Thymus (tissue), 11 donors: ENCODE measurements at regions not wholly inside any gene's neighbourhood (a gene's known extent, or its start where the extent isn't known, plus 50 kb on each side); places are given as distances from the start of the nearest gene placed in this dataset.
"Not testable (repeated sequence)": the region's sequence is repeated elsewhere in the genome, so short reads cannot be mapped to it uniquely, and the experiment has no call there.

ENCODE experiments used
- DNase-seq, 9 donors: peaks; one replicate each; pipeline ENCODE4 v3.0.0-alpha.2; 2013; ENCODE audit warnings: low spot score in 9 of 9, low read depth in 6 of 9, missing footprints in 1 of 9
- H3K27ac ChIP-seq, 2 donors: one replicate each; pipeline ENCODE4 v1.5.1; 2013; ENCODE audit warnings: control low read depth in 1 of 2, low read depth in 1 of 2, low read length in 1 of 2, mild to moderate bottlenecking in 1 of 2, moderate library complexity in 1 of 2
- H3K27me3 ChIP-seq, 2 donors: one replicate each; pipeline ENCODE4 v1.5.1; 2013; ENCODE audit warnings: low read length in 1 of 2; ENCODE audit not compliant: control insufficient read depth in 2 of 2, insufficient read depth in 1 of 2
- H3K36me3 ChIP-seq, 2 donors: one replicate each; pipeline ENCODE4 v1.5.1; 2013; ENCODE audit warnings: low read length in 1 of 2, mild to moderate bottlenecking in 1 of 2, moderate library complexity in 1 of 2; ENCODE audit not compliant: control insufficient read depth in 2 of 2, insufficient read depth in 2 of 2
- H3K4me1 ChIP-seq, 2 donors: one replicate each; pipeline ENCODE4 v1.5.1; 2013; ENCODE audit warnings: low read length in 2 of 2; ENCODE audit not compliant: control insufficient read depth in 2 of 2, insufficient read depth in 2 of 2
- H3K4me3 ChIP-seq, 2 donors: one replicate each; pipeline ENCODE4 v1.5.1; 2013; ENCODE audit warnings: low read length in 2 of 2, control low read depth in 1 of 2, mild to moderate bottlenecking in 1 of 2
- H3K9me3 ChIP-seq, 2 donors: one replicate each; pipeline ENCODE4 v1.5.1; 2013; ENCODE audit warnings: low read length in 1 of 2, mild to moderate bottlenecking in 1 of 2; ENCODE audit not compliant: control insufficient read depth in 2 of 2, insufficient read depth in 1 of 2
- WGBS: extraction: QIAGEN DNeasy Blood & Tissue Kit; methylation state at CpG from one replicate; pipeline ENCODE4 v1.1.7; 2013; 5-methylcytosine and 5-hydroxymethylcytosine counted together
- donor health status: healthy.

- not testable (repeated sequence) for H3K4me1 ChIP-seq
- WGBS: over 99% methylated on average over 7 of the region's 7 CpGs
Measured at GRCh38 chr18:46241393-46241792, 137.2 kb downstream of the HAUS1 start.

DNA sequence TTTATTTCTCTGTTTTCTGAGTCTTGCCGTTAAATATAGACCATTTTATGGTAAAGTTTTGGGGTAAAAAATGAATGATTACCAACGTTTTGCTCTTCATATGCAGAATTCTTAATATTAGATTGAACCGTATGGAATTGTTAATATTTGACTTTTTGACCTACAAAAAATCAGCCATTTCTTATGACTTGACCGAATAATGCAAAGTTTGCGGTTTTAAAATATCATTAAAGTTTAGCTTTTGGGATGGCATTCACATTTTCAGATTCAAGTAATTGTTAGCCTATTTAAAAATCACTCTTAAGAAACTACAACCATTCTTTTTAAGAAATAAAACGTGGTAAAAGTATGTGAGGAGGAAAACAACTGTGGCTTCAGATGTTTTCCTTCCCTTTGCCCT is 138.0 kb downstream of the HAUS1 start:
- H3K4me3 ChIP-seq: no peak overlapping the region
- no peaks in the 10 kb centered on the region for H3K4me1 ChIP-seq
- no peaks in the 10 kb centered on the region for H3K9me3 ChIP-seq
- H3K36me3 ChIP-seq: no peaks in the 10 kb centered on the region
- H3K27ac ChIP-seq: no peak overlapping the region
- no peaks in the 10 kb centered on the region for H3K27me3 ChIP-seq
- WGBS: 97% methylated on average over 6 of the region's 6 CpGs
- DNase-seq: no peak

More at GRCh38 chr18:46241393-46241792, 137.2 kb downstream of the HAUS1 start:
- not testable (repeated sequence) for H3K27me3 ChIP-seq, DNase-seq, H3K4me3 ChIP-seq, H3K9me3 ChIP-seq, H3K27ac ChIP-seq, H3K36me3 ChIP-seq

GRCh38 chr18:46243095-46243494 is 138.9 kb downstream of the HAUS1 start:
- WGBS: 0% methylated on average over 1 of the region's 1 CpG
- Histone ChIP-seq H3K9me3 (no peaks in the 10 kb centered on the region), H3K27ac (no peak overlapping the region), H3K36me3 (peaks cover 0 to 6% of the 10 kb centered on the region in 2 donors), H3K4me3 (no peak overlapping the region), H3K4me1 (no peaks in the 10 kb centered on the region), H3K27me3 (no peaks in the 10 kb centered on the region)
- DNase-seq: no peak

DNA sequence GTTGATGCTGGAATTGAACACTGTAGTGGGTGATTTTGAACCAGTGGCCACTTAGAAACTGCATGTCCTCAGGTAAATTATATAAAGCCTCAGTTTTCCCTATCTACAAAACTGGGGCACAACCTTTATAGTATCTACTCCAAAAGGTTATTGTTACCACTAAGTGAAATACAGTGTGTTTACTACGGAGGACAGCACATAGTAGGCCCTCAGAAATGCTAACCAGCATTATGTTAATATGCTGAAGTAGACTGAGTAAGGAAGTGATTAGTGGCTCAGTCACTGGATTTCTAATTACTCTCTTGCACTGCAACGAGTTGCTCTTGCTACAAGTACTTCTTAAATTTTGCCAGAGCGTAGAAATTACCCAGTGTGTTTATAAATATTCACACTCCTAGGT is 139.5 kb downstream of the HAUS1 start:
- Histone ChIP-seq H3K4me1 (no peaks in the 10 kb centered on the region), H3K27me3 (no peaks in the 10 kb centered on the region)
- 98% methylated on average over 3 of the region's 3 CpGs for WGBS

DNA sequence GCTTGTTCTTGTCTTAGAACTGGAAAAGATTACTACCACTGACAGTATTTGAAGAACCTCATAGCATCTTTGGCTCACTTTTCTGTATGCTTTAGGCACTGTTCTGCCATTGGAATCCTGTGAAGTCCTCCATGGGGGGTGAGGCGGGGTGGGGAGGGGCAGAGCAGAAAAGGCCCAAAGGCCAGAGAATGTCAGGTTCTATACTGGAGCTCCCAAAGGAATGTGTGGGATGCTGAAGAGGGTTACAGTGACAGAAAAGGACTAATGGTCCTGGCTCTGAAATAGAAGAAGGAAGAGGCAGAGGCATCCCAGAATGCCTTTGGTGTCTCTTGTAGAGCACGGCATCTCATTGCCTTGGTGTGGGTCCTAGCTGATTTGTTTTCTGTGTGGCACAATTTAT is 141.9 kb downstream of the HAUS1 start:
- H3K36me3 ChIP-seq: peaks cover 0 to 8% of the 10 kb centered on the region in 2 donors
- H3K27me3 ChIP-seq: no peaks in the 10 kb centered on the region
- no peak overlapping the region for H3K4me3 ChIP-seq
- peaks cover 6% of the 10 kb centered on the region in 2 donors for H3K4me1 ChIP-seq
- no peak for DNase-seq
- H3K27ac ChIP-seq: no peak overlapping the region
- WGBS: 99% methylated on average over 2 of the region's 2 CpGs
- no peaks in the 10 kb centered on the region for H3K9me3 ChIP-seq

More for the DNA sequence above, 139.5 kb downstream of the HAUS1 start:
- Histone ChIP-seq H3K36me3 (peaks cover 0 to 8% of the 10 kb centered on the region in 2 donors), H3K4me3 (no peak overlapping the region), H3K9me3 (no peaks in the 10 kb centered on the region), H3K27ac (no peak overlapping the region)
- DNase-seq: no peak

DNA sequence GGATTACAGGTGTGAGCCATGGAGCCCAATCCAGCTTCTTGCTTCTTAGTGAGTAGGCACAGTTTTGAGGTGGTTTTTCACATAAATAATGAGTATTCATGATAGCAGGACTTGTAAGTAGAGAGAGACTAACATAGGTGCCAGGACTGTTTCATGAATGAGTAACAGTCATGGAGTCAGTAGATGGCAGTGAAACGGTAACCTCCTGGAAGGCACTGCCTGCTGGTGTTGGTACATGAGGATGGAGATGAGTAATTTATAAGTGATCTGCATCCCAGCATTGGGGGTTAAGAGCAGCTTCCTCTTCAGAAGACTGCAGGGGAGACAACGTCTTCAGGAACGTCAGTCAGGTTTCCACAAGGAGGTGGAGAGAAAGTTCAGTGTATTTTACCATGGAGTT is 143.8 kb downstream of the HAUS1 start:
- WGBS: 96% methylated on average over 3 of the region's 3 CpGs
- H3K4me3 ChIP-seq: no peak overlapping the region
- H3K36me3 ChIP-seq: peaks cover 0 to 8% of the 10 kb centered on the region in 2 donors
- no peak overlapping the region for H3K27ac ChIP-seq
- no peaks in the 10 kb centered on the region for H3K27me3 ChIP-seq
- no peaks in the 10 kb centered on the region for H3K9me3 ChIP-seq
- DNase-seq: no peak
- peaks cover 6% of the 10 kb centered on the region in 2 donors for H3K4me1 ChIP-seq

GRCh38 chr18:46250084-46250811 is 146.1 kb downstream of the HAUS1 start:
- Histone ChIP-seq H3K4me1 (peaks cover 6% of the 10 kb centered on the region in 2 donors), H3K27me3 (no peaks in the 10 kb centered on the region), H3K27ac (peak overlapping the region; percentile 72 to 80), H3K9me3 (no peaks in the 10 kb centered on the region), H3K36me3 (peaks cover 0 to 15% of the 10 kb centered on the region in 2 donors), H3K4me3 (no peak overlapping the region)
- DNase-seq: peak; percentile 44 to 88 (median 61)
- 40% methylated on average over 4 of the region's 4 CpGs for WGBS

DNA sequence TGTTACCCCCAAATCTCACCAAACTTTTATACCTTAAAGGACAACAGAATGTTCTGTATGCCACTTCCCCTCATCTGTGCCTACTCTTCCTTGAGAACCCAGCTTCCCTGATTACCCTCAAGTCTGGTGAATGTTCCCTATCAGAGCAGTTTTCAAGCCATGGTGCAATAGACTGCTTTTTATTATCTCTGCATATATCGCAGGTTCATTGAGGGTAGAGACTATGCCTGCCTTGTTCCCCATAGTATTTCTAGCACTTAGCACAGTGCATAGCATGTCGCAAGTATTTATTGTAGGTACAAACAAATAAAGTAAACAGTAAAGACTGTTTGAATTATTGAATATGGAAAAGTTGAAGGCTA is 146.6 kb downstream of the HAUS1 start:
- 40% methylated on average over 2 of the region's 2 CpGs for WGBS
- Histone ChIP-seq H3K27me3 (no peaks in the 10 kb centered on the region), H3K4me1 (peaks cover 6% of the 10 kb centered on the region in 2 donors), H3K4me3 (no peak overlapping the region), H3K27ac (peak overlapping the region; percentile 72 to 80), H3K9me3 (no peaks in the 10 kb centered on the region), H3K36me3 (peaks cover 0 to 15% of the 10 kb centered on the region in 2 donors)
- DNase-seq: no peak

- Histone ChIP-seq H3K9me3 (no peaks in the 10 kb centered on the region), H3K27ac (no peak overlapping the region), H3K27me3 (no peaks in the 10 kb centered on the region), H3K4me1 (peaks cover 6% of the 10 kb centered on the region in 2 donors), H3K36me3 (peaks cover under 1 to 12% of the 10 kb centered on the region in 2 donors), H3K4me3 (no peak overlapping the region)
- WGBS: 98% methylated on average over 2 of the region's 2 CpGs
- DNase-seq: no peak
Measured at GRCh38 chr18:46252759-46253158, 148.6 kb downstream of the HAUS1 start.
